A549 (cell line): ENCODE measurements at regions not wholly inside any gene's neighbourhood (a gene's known extent, or its start where the extent isn't known, plus 50 kb on each side); places are given as distances from the start of the nearest gene placed in this dataset.

ENCODE experiments used
- CEBPB ChIP-seq, 2 experiments: fragments of >200 bp in 1 of 2; sonication (Bioruptor Twin) in 1 of 2; formaldehyde crosslinking in 1 of 2; IDR thresholded peaks; 2 replicates each; pipeline ENCODE4 v1.6.1; 2012 to 2016
- FOSL2 ChIP-seq, 2 experiments: fragments of 450-650 bp in 1 of 2; fragments of >200 bp in 1 of 2; sonication (Bioruptor Twin) in 1 of 2; formaldehyde crosslinking; IDR thresholded peaks; 2 replicates each; pipeline versions ENCODE4 v1.5.0 to v1.6.1; 2016 to 2020; ENCODE audit warnings: mild to moderate bottlenecking in 1 of 2, moderate library complexity in 1 of 2
- HES2 ChIP-seq: fragments of >200 bp; sonication (Bioruptor Twin); formaldehyde crosslinking; IDR thresholded peaks from 2 replicates; pipeline ENCODE4 v1.6.1; 2016
- MAZ ChIP-seq: fragments of 150-350 bp; IDR thresholded peaks from 2 replicates; pipeline ENCODE4 v1.6.1; 2014; ENCODE audit warnings: antibody characterized with exemption, low read depth, low read length, borderline replicate concordance
- POLR2A ChIP-seq: IDR thresholded peaks from 2 replicates; pipeline ENCODE4 v1.6.1; 2012; ENCODE audit warnings: mild to moderate bottlenecking, low read length
- REST ChIP-seq: fragments of 200-600 bp; sonication (generic); IDR thresholded peaks from 2 replicates; pipeline ENCODE4 v1.6.1; 2016; ENCODE audit warnings: antibody characterized with exemption, mild to moderate bottlenecking, moderate library complexity
- SMC3 ChIP-seq: fragments of >200 bp; sonication (Bioruptor Twin); formaldehyde crosslinking; IDR thresholded peaks from 3 replicates; pipeline ENCODE4 v1.6.1; 2018; ENCODE audit warnings: inconsistent platforms
- TP53 ChIP-seq: fragments of 250-450 bp; sonication (Bioruptor Pico); IDR thresholded peaks from 2 replicates; pipeline ENCODE4 v1.5.0; 2021; ENCODE audit warnings: mild to moderate bottlenecking, moderate library complexity
- TF ChIP-seq, protein P1 (sequence below): fragments of >200 bp; sonication (Bioruptor Twin); formaldehyde crosslinking; IDR thresholded peaks from 3 replicates; pipeline ENCODE4 v1.5.1; 2016

GRCh38 chr1:57784356-57784755 is 360.5 kb upstream of the DAB1 start:
- no peak for TF ChIP-seq CEBPB (IDR thresholded peaks at IDR 0.05)
- TF ChIP-seq POLR2A: no peak
- TF ChIP-seq FOSL2 (IDR thresholded peaks at IDR 0.05): no peak
- no peak for TF ChIP-seq FOSL2 (CRISPR knock-in tag; IDR thresholded peaks at IDR 0.05)
- TF ChIP-seq, protein P1, sequence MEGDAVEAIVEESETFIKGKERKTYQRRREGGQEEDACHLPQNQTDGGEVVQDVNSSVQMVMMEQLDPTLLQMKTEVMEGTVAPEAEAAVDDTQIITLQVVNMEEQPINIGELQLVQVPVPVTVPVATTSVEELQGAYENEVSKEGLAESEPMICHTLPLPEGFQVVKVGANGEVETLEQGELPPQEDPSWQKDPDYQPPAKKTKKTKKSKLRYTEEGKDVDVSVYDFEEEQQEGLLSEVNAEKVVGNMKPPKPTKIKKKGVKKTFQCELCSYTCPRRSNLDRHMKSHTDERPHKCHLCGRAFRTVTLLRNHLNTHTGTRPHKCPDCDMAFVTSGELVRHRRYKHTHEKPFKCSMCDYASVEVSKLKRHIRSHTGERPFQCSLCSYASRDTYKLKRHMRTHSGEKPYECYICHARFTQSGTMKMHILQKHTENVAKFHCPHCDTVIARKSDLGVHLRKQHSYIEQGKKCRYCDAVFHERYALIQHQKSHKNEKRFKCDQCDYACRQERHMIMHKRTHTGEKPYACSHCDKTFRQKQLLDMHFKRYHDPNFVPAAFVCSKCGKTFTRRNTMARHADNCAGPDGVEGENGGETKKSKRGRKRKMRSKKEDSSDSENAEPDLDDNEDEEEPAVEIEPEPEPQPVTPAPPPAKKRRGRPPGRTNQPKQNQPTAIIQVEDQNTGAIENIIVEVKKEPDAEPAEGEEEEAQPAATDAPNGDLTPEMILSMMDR: no peak
- no peak for TF ChIP-seq TP53
- TF ChIP-seq MAZ: no peak
- TF ChIP-seq SMC3: no peak
- TF ChIP-seq REST: no peak
- TF ChIP-seq HES2: no peak
